ENCODE measurements at regions not wholly inside any gene's neighbourhood (a gene's known extent, or its start where the extent isn't known, plus 50 kb on each side); places are given as distances from the start of the nearest gene placed in this dataset.

DNA sequence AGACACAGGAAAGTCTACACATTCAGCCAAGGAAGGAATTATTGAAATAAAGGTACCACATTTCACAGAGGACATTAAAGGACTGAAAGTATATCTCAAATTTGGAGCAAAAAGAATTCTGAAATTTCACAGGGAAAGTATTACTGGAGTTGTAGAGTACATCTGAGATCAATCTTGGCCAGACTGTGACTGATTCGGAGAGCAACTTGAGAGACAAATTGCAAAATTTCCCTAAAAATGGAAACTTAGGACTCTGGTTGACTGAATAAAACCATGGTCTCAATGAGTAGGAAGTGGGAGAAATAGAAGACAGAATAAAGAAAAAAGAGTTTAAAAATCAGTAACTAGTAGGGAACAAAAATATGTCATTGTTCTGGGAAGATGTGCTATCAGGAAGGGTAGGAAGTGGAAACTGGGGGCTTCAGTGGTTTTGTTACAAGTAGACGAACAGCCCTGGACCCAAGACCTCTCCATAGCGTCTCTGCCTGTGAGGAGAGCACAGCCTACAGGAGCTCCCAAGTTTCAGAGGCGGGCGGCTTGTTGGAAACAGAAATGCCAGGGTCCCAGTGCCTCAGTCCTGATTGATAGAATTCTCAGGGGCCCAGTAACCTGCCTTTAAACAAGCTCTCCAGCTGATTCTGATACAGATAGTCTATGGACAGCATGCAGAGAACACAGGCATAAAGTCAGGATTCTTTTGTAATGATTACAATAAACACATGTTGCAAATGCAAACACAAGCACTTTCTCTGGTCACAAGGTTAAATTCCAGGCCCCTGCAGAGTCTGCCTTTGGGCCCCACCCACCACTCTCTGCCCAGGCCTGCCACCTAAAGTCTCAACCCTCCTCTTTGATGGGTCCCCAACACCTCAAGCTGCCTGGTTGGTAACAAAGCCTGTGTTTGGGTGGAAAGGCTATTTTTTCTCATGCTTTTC is 63.1 kb downstream of the BBS10 start:
- TF ChIP-seq, protein P1, sequence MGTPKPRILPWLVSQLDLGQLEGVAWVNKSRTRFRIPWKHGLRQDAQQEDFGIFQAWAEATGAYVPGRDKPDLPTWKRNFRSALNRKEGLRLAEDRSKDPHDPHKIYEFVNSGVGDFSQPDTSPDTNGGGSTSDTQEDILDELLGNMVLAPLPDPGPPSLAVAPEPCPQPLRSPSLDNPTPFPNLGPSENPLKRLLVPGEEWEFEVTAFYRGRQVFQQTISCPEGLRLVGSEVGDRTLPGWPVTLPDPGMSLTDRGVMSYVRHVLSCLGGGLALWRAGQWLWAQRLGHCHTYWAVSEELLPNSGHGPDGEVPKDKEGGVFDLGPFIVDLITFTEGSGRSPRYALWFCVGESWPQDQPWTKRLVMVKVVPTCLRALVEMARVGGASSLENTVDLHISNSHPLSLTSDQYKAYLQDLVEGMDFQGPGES (IDR thresholded peaks at IDR 0.05; ENCODE audit: low read depth, low read length): no peak
- TF ChIP-seq RCOR1 (IDR thresholded peaks at IDR 0.05; ENCODE audit: low read length) (no peak), TCF12 (IDR thresholded peaks at IDR 0.05) (0 out of 2 replicates have a peak, but pooled peaks have one; percentile 26)
- H2AFZ ChIP-seq (ENCODE audit: low read depth): no peak overlapping the region
- H3K79me2 ChIP-seq (ENCODE audit: insufficient read depth): peaks cover 19% of the 10 kb centered on the region; the same call in 1 of the 2 replicates
- ChIA-PET POLR2A (no interaction called here), CTCF (interaction anchor here (0.8 kb wide), 1 partner anchor 85 kb away, joined by 3 read pairs; no protein-coding TSS in a partner anchor)
- no peaks in the 10 kb centered on the region for H4K20me1 ChIP-seq (ENCODE audit: insufficient read depth)
- peaks cover 0 to 20% of the 10 kb centered on the region in 2 experiments for H3K36me3 ChIP-seq (replicated peaks in 1 of 2; ENCODE audit: control insufficient read depth in 1 of 2, insufficient read depth in 2 of 2, low read length in 1 of 2)
- no peaks in the 10 kb centered on the region for H3K27me3 ChIP-seq (ENCODE audit: insufficient read depth)
- H3K4me2 ChIP-seq: peak overlapping the region; percentile 15; the same call in 1 of the 2 replicates
- no peaks in the 10 kb centered on the region for H3K9me2 ChIP-seq
- no peak for DNase-seq
- H3K4me3 ChIP-seq (ENCODE audit: low read depth in 2 of 2, low read length in 1 of 2): no peak overlapping the region
- no peak overlapping the region for H3K9ac ChIP-seq
- peak overlapping the region; percentile 31 to 73; a peak in 2 of 4 replicates for H3K27ac ChIP-seq (ENCODE audit: low read depth in 2 of 2, low read length in 1 of 2)
- 86% methylated on average over 5 of the region's 5 CpGs for WGBS (ENCODE audit: low lambda C conversion rate)
- H3K9me3 ChIP-seq: no peaks in the 10 kb centered on the region
- no peaks in the 10 kb centered on the region for H3K4me1 ChIP-seq (ENCODE audit: control insufficient read depth in 1 of 2, insufficient read depth in 2 of 2, low read depth in 1 of 2, low read length in 1 of 2)
- H3F3A ChIP-seq (replicated peaks; ENCODE audit: insufficient read depth): peaks cover 9% of the 10 kb centered on the region

DNA sequence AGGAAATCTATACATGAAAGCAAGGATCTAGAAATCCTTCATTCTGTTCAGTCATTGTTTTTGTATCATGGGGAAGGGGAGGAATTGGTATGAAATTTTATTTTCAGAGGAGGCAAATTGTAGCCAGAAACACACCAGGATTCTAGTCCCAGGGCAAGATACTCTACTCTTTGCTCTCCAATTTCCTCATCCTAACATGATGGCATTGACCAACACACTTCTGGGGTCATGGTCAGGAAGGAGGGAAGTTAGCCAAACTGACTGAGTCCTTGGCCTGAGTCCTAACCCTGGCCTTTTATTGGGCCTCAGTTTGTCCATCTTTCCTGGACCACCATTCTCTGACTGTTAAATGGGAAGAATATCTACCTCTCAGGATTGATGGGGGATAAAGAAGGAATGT is 65.5 kb downstream of the BBS10 start:
- Histone ChIP-seq H3K4me2 (no peak overlapping the region), H3K9me3 (no peaks in the 10 kb centered on the region), H2AFZ (ENCODE audit: low read depth) (no peak overlapping the region), H3K27me3 (ENCODE audit: insufficient read depth) (no peaks in the 10 kb centered on the region), H3K4me3 (ENCODE audit: low read depth in 2 of 2, low read length in 1 of 2) (no peak overlapping the region), H4K20me1 (ENCODE audit: insufficient read depth) (no peaks in the 10 kb centered on the region), H3K4me1 (ENCODE audit: control insufficient read depth in 1 of 2, insufficient read depth in 2 of 2, low read depth in 1 of 2, low read length in 1 of 2) (peaks cover 0 to 12% of the 10 kb centered on the region in 2 experiments; a peak in 2 of 4 replicates), H3K36me3 (replicated peaks in 1 of 2; ENCODE audit: control insufficient read depth in 1 of 2, insufficient read depth in 2 of 2, low read length in 1 of 2) (peaks cover 0 to 22% of the 10 kb centered on the region in 2 experiments), H3K9me2 (no peaks in the 10 kb centered on the region), H3F3A (replicated peaks; ENCODE audit: insufficient read depth) (peaks cover 20% of the 10 kb centered on the region), H3K27ac (ENCODE audit: low read depth in 2 of 2, low read length in 1 of 2) (no peak overlapping the region), H3K9ac (no peak overlapping the region), H3K79me2 (ENCODE audit: insufficient read depth) (peaks cover 34% of the 10 kb centered on the region; the same call in 1 of the 2 replicates)
- DNase-seq: no peak
- no peak for TF ChIP-seq TEAD4 (IDR thresholded peaks at IDR 0.05; ENCODE audit: borderline replicate concordance, insufficient read depth)
- TF ChIP-seq MXI1 (IDR thresholded peaks at IDR 0.05; ENCODE audit: low read depth, low read length): no peak
- TF ChIP-seq FOSL2 (IDR thresholded peaks at IDR 0.05; ENCODE audit: borderline replicate concordance, low read depth): no peak
- TF ChIP-seq, protein P2, sequence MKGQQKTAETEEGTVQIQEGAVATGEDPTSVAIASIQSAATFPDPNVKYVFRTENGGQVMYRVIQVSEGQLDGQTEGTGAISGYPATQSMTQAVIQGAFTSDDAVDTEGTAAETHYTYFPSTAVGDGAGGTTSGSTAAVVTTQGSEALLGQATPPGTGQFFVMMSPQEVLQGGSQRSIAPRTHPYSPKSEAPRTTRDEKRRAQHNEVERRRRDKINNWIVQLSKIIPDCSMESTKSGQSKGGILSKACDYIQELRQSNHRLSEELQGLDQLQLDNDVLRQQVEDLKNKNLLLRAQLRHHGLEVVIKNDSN (IDR thresholded peaks at IDR 0.05; ENCODE audit: borderline replicate concordance, low read depth): no peak
- TF ChIP-seq NFIC (IDR thresholded peaks at IDR 0.05; ENCODE audit: borderline replicate concordance): no peak
- no peak for TF ChIP-seq FOXJ3 (CRISPR knock-in tag; IDR thresholded peaks at IDR 0.05)
- no peak for TF ChIP-seq GABPA (IDR thresholded peaks at IDR 0.05; ENCODE audit: low read depth)
- TF ChIP-seq MEF2A (IDR thresholded peaks at IDR 0.05; ENCODE audit: borderline replicate concordance, low read depth): no peak
- TF ChIP-seq, protein P3, sequence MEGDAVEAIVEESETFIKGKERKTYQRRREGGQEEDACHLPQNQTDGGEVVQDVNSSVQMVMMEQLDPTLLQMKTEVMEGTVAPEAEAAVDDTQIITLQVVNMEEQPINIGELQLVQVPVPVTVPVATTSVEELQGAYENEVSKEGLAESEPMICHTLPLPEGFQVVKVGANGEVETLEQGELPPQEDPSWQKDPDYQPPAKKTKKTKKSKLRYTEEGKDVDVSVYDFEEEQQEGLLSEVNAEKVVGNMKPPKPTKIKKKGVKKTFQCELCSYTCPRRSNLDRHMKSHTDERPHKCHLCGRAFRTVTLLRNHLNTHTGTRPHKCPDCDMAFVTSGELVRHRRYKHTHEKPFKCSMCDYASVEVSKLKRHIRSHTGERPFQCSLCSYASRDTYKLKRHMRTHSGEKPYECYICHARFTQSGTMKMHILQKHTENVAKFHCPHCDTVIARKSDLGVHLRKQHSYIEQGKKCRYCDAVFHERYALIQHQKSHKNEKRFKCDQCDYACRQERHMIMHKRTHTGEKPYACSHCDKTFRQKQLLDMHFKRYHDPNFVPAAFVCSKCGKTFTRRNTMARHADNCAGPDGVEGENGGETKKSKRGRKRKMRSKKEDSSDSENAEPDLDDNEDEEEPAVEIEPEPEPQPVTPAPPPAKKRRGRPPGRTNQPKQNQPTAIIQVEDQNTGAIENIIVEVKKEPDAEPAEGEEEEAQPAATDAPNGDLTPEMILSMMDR (IDR thresholded peaks at IDR 0.05): no peak
- TF ChIP-seq JUND (IDR thresholded peaks at IDR 0.05): no peak
- no peak for TF ChIP-seq RCOR1 (IDR thresholded peaks at IDR 0.05; ENCODE audit: low read length)
- ChIA-PET POLR2A (no interaction called here), CTCF (no interaction called here)
